ENCODE measurements at regions not wholly inside any gene's neighbourhood (a gene's known extent, or its start where the extent isn't known, plus 50 kb on each side); places are given as distances from the start of the nearest gene placed in this dataset.

DNA sequence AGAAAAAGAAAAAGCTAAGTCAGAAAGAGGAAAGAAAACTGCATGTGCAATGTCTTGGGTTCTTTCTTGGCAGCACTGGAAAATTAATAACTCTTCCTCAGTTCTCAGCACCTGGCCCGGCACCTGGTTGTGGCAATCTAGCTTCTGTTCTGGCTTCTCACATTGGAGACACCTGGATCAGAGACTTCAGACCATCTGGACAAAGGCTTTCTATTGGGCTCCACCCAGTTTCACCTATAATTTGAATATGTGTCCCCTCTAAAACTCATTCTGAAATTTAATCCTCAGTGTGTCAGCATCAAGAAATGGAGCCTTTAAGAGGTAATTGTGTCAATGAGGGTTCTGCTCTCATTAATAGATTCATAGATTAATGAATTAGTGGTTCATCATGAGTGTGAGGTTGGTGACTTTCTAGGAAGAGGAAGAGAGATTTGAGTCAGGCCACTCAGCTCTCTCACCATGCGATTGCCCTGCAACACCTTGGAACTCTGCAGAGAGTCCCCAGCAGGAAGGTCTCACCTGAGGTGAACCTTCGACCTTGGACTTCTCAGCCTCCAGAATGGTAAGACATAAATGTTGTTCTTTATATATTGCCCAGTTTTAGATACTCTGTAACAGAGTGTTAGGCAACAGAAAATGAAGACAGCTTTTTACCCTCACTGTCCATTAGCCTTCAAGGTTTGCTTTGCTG, 679.9 kb downstream of the NTRK3 start:
- H3K27ac Mint-ChIP-seq, result peak overlapping the region; percentile 89
- Histone ChIP-seq H3K9ac (ENCODE audit: extremely low read depth, low read length, poor library complexity, severe bottlenecking) (no peak overlapping the region), H3K9me3 (ENCODE audit: control insufficient read depth, low read length) (no peaks in the 10 kb centered on the region), H3K27me3 (ENCODE audit: control insufficient read depth, insufficient read depth, low read length, poor library complexity, severe bottlenecking) (no peaks in the 10 kb centered on the region), H3K4me1 (ENCODE audit: control insufficient read depth, insufficient read depth, low read length) (no peaks in the 10 kb centered on the region), H3K4me3 (ENCODE audit: low read length) (no peak overlapping the region), H3K36me3 (ENCODE audit: control insufficient read depth, insufficient read depth, low read length) (no peaks in the 10 kb centered on the region), H3K27ac (ENCODE audit: low read depth, low read length) (no peak overlapping the region)
- no peaks in the 10 kb centered on the region for H3K9me3 Mint-ChIP-seq
- no peak overlapping the region for H3K4me3 Mint-ChIP-seq
- H3K36me3 Mint-ChIP-seq (ENCODE audit: low read depth), result no peaks in the 10 kb centered on the region
- 93 to 94% methylated on average over 2 to 3 of the region's 3 CpGs for WGBS, 2 experiments (ENCODE audit: insufficient coverage in 1 of 2, insufficient read length in 1 of 2)
- no peaks in the 10 kb centered on the region for H3K27me3 Mint-ChIP-seq (ENCODE audit: insufficient read depth)
- H3K4me1 Mint-ChIP-seq, result no peaks in the 10 kb centered on the region
- TF ChIP-seq, protein P1, sequence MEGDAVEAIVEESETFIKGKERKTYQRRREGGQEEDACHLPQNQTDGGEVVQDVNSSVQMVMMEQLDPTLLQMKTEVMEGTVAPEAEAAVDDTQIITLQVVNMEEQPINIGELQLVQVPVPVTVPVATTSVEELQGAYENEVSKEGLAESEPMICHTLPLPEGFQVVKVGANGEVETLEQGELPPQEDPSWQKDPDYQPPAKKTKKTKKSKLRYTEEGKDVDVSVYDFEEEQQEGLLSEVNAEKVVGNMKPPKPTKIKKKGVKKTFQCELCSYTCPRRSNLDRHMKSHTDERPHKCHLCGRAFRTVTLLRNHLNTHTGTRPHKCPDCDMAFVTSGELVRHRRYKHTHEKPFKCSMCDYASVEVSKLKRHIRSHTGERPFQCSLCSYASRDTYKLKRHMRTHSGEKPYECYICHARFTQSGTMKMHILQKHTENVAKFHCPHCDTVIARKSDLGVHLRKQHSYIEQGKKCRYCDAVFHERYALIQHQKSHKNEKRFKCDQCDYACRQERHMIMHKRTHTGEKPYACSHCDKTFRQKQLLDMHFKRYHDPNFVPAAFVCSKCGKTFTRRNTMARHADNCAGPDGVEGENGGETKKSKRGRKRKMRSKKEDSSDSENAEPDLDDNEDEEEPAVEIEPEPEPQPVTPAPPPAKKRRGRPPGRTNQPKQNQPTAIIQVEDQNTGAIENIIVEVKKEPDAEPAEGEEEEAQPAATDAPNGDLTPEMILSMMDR (conservative IDR thresholded peaks at IDR 0.05), result no peak
- no peak for DNase-seq

- no peak overlapping the region for H3K27ac Mint-ChIP-seq
- Histone ChIP-seq H3K36me3 (ENCODE audit: control insufficient read depth, insufficient read depth, low read length) (no peaks in the 10 kb centered on the region), H3K27me3 (ENCODE audit: control insufficient read depth, insufficient read depth, low read length, poor library complexity, severe bottlenecking) (no peaks in the 10 kb centered on the region), H3K4me3 (ENCODE audit: low read length) (no peak overlapping the region), H3K9ac (ENCODE audit: extremely low read depth, low read length, poor library complexity, severe bottlenecking) (no peak overlapping the region), H3K9me3 (ENCODE audit: control insufficient read depth, low read length) (no peaks in the 10 kb centered on the region), H3K4me1 (ENCODE audit: control insufficient read depth, insufficient read depth, low read length) (no peaks in the 10 kb centered on the region), H3K27ac (ENCODE audit: low read depth, low read length) (no peak overlapping the region)
- no peaks in the 10 kb centered on the region for H3K27me3 Mint-ChIP-seq (ENCODE audit: insufficient read depth)
- H3K36me3 Mint-ChIP-seq (ENCODE audit: low read depth), result no peaks in the 10 kb centered on the region
- no peak for DNase-seq
- WGBS, 2 experiments (ENCODE audit: insufficient coverage in 1 of 2, insufficient read length in 1 of 2), result 92% methylated on average over 3 of the region's 3 CpGs; no CpG with 5 or more reads in 1 of the 2 experiments
- no peaks in the 10 kb centered on the region for H3K4me1 Mint-ChIP-seq
- TF ChIP-seq, protein P1 (conservative IDR thresholded peaks at IDR 0.05), result no peak
- H3K4me3 Mint-ChIP-seq, result no peak overlapping the region
- H3K9me3 Mint-ChIP-seq, result no peaks in the 10 kb centered on the region
These were observed 680.6 kb downstream of the NTRK3 start for GRCh38 chr15:87575896-87576473.

- Mint-ChIP-seq H3K4me1 (no peaks in the 10 kb centered on the region), H3K36me3 (ENCODE audit: low read depth) (no peaks in the 10 kb centered on the region), H3K4me3 (no peak overlapping the region), H3K9me3 (no peaks in the 10 kb centered on the region), H3K27me3 (ENCODE audit: insufficient read depth) (no peaks in the 10 kb centered on the region), H3K27ac (no peak overlapping the region)
- H3K36me3 ChIP-seq (ENCODE audit: control insufficient read depth, insufficient read depth, low read length), result no peaks in the 10 kb centered on the region
- no peak overlapping the region for H3K9ac ChIP-seq (ENCODE audit: extremely low read depth, low read length, poor library complexity, severe bottlenecking)
- DNase-seq, result no peak
- TF ChIP-seq, protein P1 (conservative IDR thresholded peaks at IDR 0.05), result no peak
- no peak overlapping the region for H3K27ac ChIP-seq (ENCODE audit: low read depth, low read length)
- H3K27me3 ChIP-seq (ENCODE audit: control insufficient read depth, insufficient read depth, low read length, poor library complexity, severe bottlenecking), result no peaks in the 10 kb centered on the region
- no peaks in the 10 kb centered on the region for H3K4me1 ChIP-seq (ENCODE audit: control insufficient read depth, insufficient read depth, low read length)
- no peak overlapping the region for H3K4me3 ChIP-seq (ENCODE audit: low read length)
- H3K9me3 ChIP-seq (ENCODE audit: control insufficient read depth, low read length), result no peaks in the 10 kb centered on the region
- WGBS, 2 experiments (ENCODE audit: insufficient coverage in 1 of 2, insufficient read length in 1 of 2), result 95% methylated on average over 1 of the region's 1 CpG; no CpG with 5 or more reads in 1 of the 2 experiments
These were observed 683.0 kb downstream of the NTRK3 start for GRCh38 chr15:87573534-87573933.

All from endodermal cell (in vitro differentiated cells).